H9 (cell line): ENCODE measurements at regions not wholly inside any gene's neighbourhood (a gene's known extent, or its start where the extent isn't known, plus 50 kb on each side); places are given as distances from the start of the nearest gene placed in this dataset.
"Not testable (repeated sequence)": the region's sequence is repeated elsewhere in the genome, so short reads cannot be mapped to it uniquely, and the experiment has no call there.

Experiments used
- DNase-seq: peaks from one replicate; pipeline ENCODE4 v3.0.0-alpha.2; 2017
- H2AFZ ChIP-seq: one replicate; pipeline ENCODE4 v1.6.1; 2013; ENCODE audit warnings: mild to moderate bottlenecking, low read length, control low read depth, moderate library complexity
- H2AK5ac ChIP-seq: 2 replicates; pipeline ENCODE4 v1.6.1; 2013; ENCODE audit warnings: low read length, control low read depth, mixed read lengths; ENCODE audit not compliant: insufficient read length
- H2BK120ac ChIP-seq: one replicate; pipeline ENCODE4 v1.6.1; 2013; ENCODE audit warnings: low read depth, mild to moderate bottlenecking, low read length, control low read depth, inconsistent platforms; ENCODE audit not compliant: poor library complexity, severe bottlenecking
- H2BK12ac ChIP-seq: 2 replicates; pipeline ENCODE4 v1.6.1; 2013; ENCODE audit warnings: low read length, control low read depth, mixed read lengths, low read depth; ENCODE audit not compliant: insufficient read length
- H2BK15ac ChIP-seq: 2 replicates; pipeline ENCODE4 v1.6.1; 2013; ENCODE audit warnings: low read depth, low read length, control low read depth
- H2BK20ac ChIP-seq: one replicate; pipeline ENCODE4 v1.6.1; 2013; ENCODE audit warnings: low read depth, mild to moderate bottlenecking, low read length, control low read depth, inconsistent platforms; ENCODE audit not compliant: poor library complexity, severe bottlenecking
- H2BK5ac ChIP-seq: 2 replicates; pipeline ENCODE4 v1.6.1; 2013; ENCODE audit warnings: low read length, control low read depth, mixed read lengths; ENCODE audit not compliant: insufficient read length
- H3K14ac ChIP-seq: 2 replicates; pipeline ENCODE4 v1.6.1; 2013; ENCODE audit warnings: low read length, control low read depth; ENCODE audit not compliant: insufficient read depth
- H3K18ac ChIP-seq: 2 replicates; pipeline ENCODE4 v1.6.1; 2013; ENCODE audit warnings: low read depth, mild to moderate bottlenecking, mixed read lengths, low read length, control low read depth; ENCODE audit not compliant: insufficient read length
- H3K23ac ChIP-seq: 2 replicates; pipeline ENCODE4 v1.6.1; 2013; ENCODE audit warnings: low read length, control low read depth, mixed read lengths, low read depth; ENCODE audit not compliant: insufficient read length
- H3K23me2 ChIP-seq: 2 replicates; pipeline ENCODE4 v1.6.1; 2013; ENCODE audit warnings: low read depth, mild to moderate bottlenecking, mixed read lengths, low read length, control low read depth; ENCODE audit not compliant: insufficient read length, poor library complexity, severe bottlenecking
- H3K27ac ChIP-seq: 2 replicates; pipeline ENCODE4 v1.5.1; 2013; ENCODE audit warnings: low read length, control low read depth, mixed read lengths, low read depth; ENCODE audit not compliant: insufficient read length
- H3K27me3 ChIP-seq: 2 replicates; pipeline ENCODE4 v1.6.1; 2013; ENCODE audit warnings: low read length, control low read depth, inconsistent platforms; ENCODE audit not compliant: insufficient read depth
- H3K4ac ChIP-seq: 2 replicates; pipeline ENCODE4 v1.6.1; 2013; ENCODE audit warnings: low read depth, mild to moderate bottlenecking, control low read depth, inconsistent platforms, low read length, moderate library complexity
- H3K4me1 ChIP-seq: 2 replicates; pipeline ENCODE4 v1.6.1; 2013; ENCODE audit warnings: low read length, control low read depth, inconsistent platforms; ENCODE audit not compliant: insufficient read depth
- H3K4me2 ChIP-seq: 2 replicates; pipeline ENCODE4 v1.6.1; 2013; ENCODE audit warnings: low read length, control low read depth, mixed read lengths; ENCODE audit not compliant: insufficient read length, insufficient read depth
- H3K56ac ChIP-seq: 2 replicates; pipeline ENCODE4 v1.6.1; 2013; ENCODE audit warnings: low read depth, mild to moderate bottlenecking, mixed read lengths, low read length, control low read depth; ENCODE audit not compliant: insufficient read length
- H3K79me1 ChIP-seq: 2 replicates; pipeline ENCODE4 v1.6.1; 2013; ENCODE audit warnings: low read depth, mild to moderate bottlenecking, moderate library complexity, low read length, control low read depth, inconsistent platforms; ENCODE audit not compliant: insufficient read depth, poor library complexity, severe bottlenecking
- H3K79me2 ChIP-seq: 2 replicates; pipeline ENCODE4 v1.6.1; 2013; ENCODE audit warnings: low read length, control low read depth, inconsistent platforms; ENCODE audit not compliant: insufficient read depth
- H3K9ac ChIP-seq: 2 replicates; pipeline ENCODE4 v1.6.1; 2013; ENCODE audit warnings: low read length, control low read depth, mixed read lengths; ENCODE audit not compliant: insufficient read length; ENCODE audit errors: extremely low read depth
- H3K9me3 ChIP-seq: one replicate; pipeline ENCODE4 v1.6.1; 2013; ENCODE audit warnings: low read depth, low read length, inconsistent platforms; ENCODE audit not compliant: control insufficient read depth
- H3T11ph ChIP-seq: one replicate; pipeline ENCODE4 v1.6.1; 2013; ENCODE audit warnings: mild to moderate bottlenecking, low read length, control low read depth, inconsistent platforms
- H4K20me1 ChIP-seq: one replicate; pipeline ENCODE4 v1.6.1; 2013; ENCODE audit not compliant: control insufficient read depth, insufficient read length, insufficient read depth
- H4K5ac ChIP-seq: 2 replicates; pipeline ENCODE4 v1.6.1; 2013; ENCODE audit warnings: low read depth, mild to moderate bottlenecking, mixed read lengths, low read length, control low read depth; ENCODE audit not compliant: insufficient read length
- H4K8ac ChIP-seq: replicated peaks from 2 replicates; pipeline ENCODE4 v1.6.1; 2013; ENCODE audit warnings: low read length, control low read depth, mixed read lengths, low read depth; ENCODE audit not compliant: insufficient read length
- H4K91ac ChIP-seq: 2 replicates; pipeline ENCODE4 v1.6.1; 2013; ENCODE audit warnings: low read depth, mild to moderate bottlenecking, moderate library complexity, mixed read lengths, low read length, control low read depth; ENCODE audit not compliant: insufficient read length
- H3K27ac Mint-ChIP-seq, 3 experiments: 2 replicates in 2 of 3; 3 replicates in 1 of 3; pipeline ENCODE4 v1.8.0; 2020 to 2021; ENCODE audit warnings: mixed read lengths in 3 of 3, mild to moderate bottlenecking in 1 of 3, moderate library complexity in 1 of 3
- H3K27me3 Mint-ChIP-seq: 2 replicates; pipeline ENCODE4 v1.8.0; 2021; ENCODE audit warnings: low read depth, mild to moderate bottlenecking, moderate library complexity, mixed read lengths
- H3K36me3 Mint-ChIP-seq, 3 experiments: 2 replicates in 2 of 3; 3 replicates in 1 of 3; pipeline ENCODE4 v1.8.0; 2020 to 2021; ENCODE audit warnings: low read depth in 3 of 3, mixed read lengths in 3 of 3; ENCODE audit not compliant: insufficient read depth in 1 of 3
- H3K4me1 Mint-ChIP-seq, 2 experiments: 2 replicates each; pipeline ENCODE4 v1.8.0; 2020; ENCODE audit warnings: mixed read lengths in 2 of 2
- H3K4me3 Mint-ChIP-seq, 2 experiments: 2 replicates in 1 of 2; 3 replicates in 1 of 2; pipeline ENCODE4 v1.8.0; 2020 to 2021; ENCODE audit warnings: mild to moderate bottlenecking in 2 of 2, mixed read lengths in 2 of 2, moderate library complexity in 1 of 2
- H3K9me3 Mint-ChIP-seq, 2 experiments: 2 replicates in 1 of 2; 3 replicates in 1 of 2; pipeline ENCODE4 v1.8.0; 2020; ENCODE audit warnings: mild to moderate bottlenecking in 2 of 2, mixed read lengths in 2 of 2, moderate library complexity in 1 of 2
- CTCF ChIP-seq: fragments of 200-600 bp; sonication (generic); conservative IDR thresholded peaks from 3 replicates; pipeline ENCODE4 v1.8.0; 2021; ENCODE audit warnings: antibody characterized with exemption, mild to moderate bottlenecking
- WGBS: extraction: QIAGEN DNeasy Blood & Tissue Kit; methylation state at CpG from one replicate; pipeline ENCODE4 v1.1.7; 2013; ENCODE audit warnings: missing lambda C conversion rate, low lambda C conversion rate, mixed read lengths; ENCODE audit not compliant: insufficient read length; ENCODE audit errors: extremely low coverage; 5-methylcytosine and 5-hydroxymethylcytosine counted together

GRCh38 chr4:170687751-170688150, 598.0 kb upstream of the AADAT start:
- Histone ChIP-seq H4K20me1 (no peaks in the 10 kb centered on the region), H3K27ac (no peak overlapping the region), H3K4me1 (no peaks in the 10 kb centered on the region), H3K79me1 (no peaks in the 10 kb centered on the region), H4K91ac (no peak overlapping the region), H3K4me2 (no peak overlapping the region), H3T11ph (no peak overlapping the region), H3K23ac (no peak overlapping the region), H3K4ac (no peak overlapping the region), H2BK12ac (no peak overlapping the region), H2AK5ac (no peak overlapping the region), H3K23me2 (no peaks in the 10 kb centered on the region), H2BK15ac (no peak overlapping the region), H4K8ac (no peak overlapping the region), H3K18ac (no peak overlapping the region), H4K5ac (no peak overlapping the region), H2BK20ac (no peak overlapping the region), H3K56ac (no peak overlapping the region), H2BK5ac (no peak overlapping the region), H3K9ac (no peak overlapping the region), H3K79me2 (no peaks in the 10 kb centered on the region), H3K9me3 (no peaks in the 10 kb centered on the region), H2AFZ (no peak overlapping the region), H2BK120ac (no peak overlapping the region), H3K14ac (no peak overlapping the region), H3K27me3 (no peaks in the 10 kb centered on the region)
- no peak overlapping the region for H3K4me3 Mint-ChIP-seq
- H3K4me1 Mint-ChIP-seq, result peaks cover 15 to 17% of the 10 kb centered on the region in 2 experiments
- H3K36me3 Mint-ChIP-seq, result peaks cover 0 to 11% (median 7%) of the 10 kb centered on the region in 3 experiments; a peak in 5 of 7 replicates
- peak; percentile 42 for DNase-seq
- no CpG with 5 or more reads among the region's 6 CpGs for WGBS
- TF ChIP-seq CTCF, result peak; percentile 32; the same call in 2 of the 3 replicates
- H3K27me3 Mint-ChIP-seq, result no peaks in the 10 kb centered on the region
- peaks cover 6 to 11% of the 10 kb centered on the region in 2 experiments for H3K9me3 Mint-ChIP-seq
- peak overlapping the region in 1 of 3 experiments; percentile 21; a peak in 1 of 7 replicates for H3K27ac Mint-ChIP-seq

GRCh38 chr4:170685701-170686100, 595.9 kb upstream of the AADAT start:
- not testable (repeated sequence) for H3K23ac ChIP-seq, H3K27me3 ChIP-seq, H2BK5ac ChIP-seq, H3K4me2 ChIP-seq, H2BK120ac ChIP-seq, H3K4me1 ChIP-seq, H3K56ac ChIP-seq, H3T11ph ChIP-seq, H4K8ac ChIP-seq, H3K9me3 ChIP-seq, H3K79me1 ChIP-seq, H3K27ac ChIP-seq, H3K4me3 Mint-ChIP-seq, H2BK12ac ChIP-seq, H3K4ac ChIP-seq, H2AFZ ChIP-seq, H2BK15ac ChIP-seq, H4K91ac ChIP-seq, H3K27me3 Mint-ChIP-seq, H3K14ac ChIP-seq, H4K20me1 ChIP-seq, H2AK5ac ChIP-seq, H3K23me2 ChIP-seq, H2BK20ac ChIP-seq, H4K5ac ChIP-seq, H3K18ac ChIP-seq, H3K9ac ChIP-seq, H3K79me2 ChIP-seq
- Mint-ChIP-seq H3K4me1 (peaks cover 15 to 17% of the 10 kb centered on the region in 2 experiments), H3K9me3 (peaks cover 6 to 11% of the 10 kb centered on the region in 2 experiments), H3K27ac (peak overlapping the region in 2 of 3 experiments; percentile 88 to 95; a peak in 4 of 7 replicates), H3K36me3 (peaks cover 0 to 11% (median 7%) of the 10 kb centered on the region in 3 experiments; a peak in 5 of 7 replicates)
- DNase-seq, result peak; percentile 45
- 100% methylated on average over 2 of the region's 4 CpGs for WGBS
